H9 (cell line): ENCODE measurements at regions not wholly inside any gene's neighbourhood (a gene's known extent, or its start where the extent isn't known, plus 50 kb on each side); places are given as distances from the start of the nearest gene placed in this dataset.
A peak's percentile ranks its signal among the peaks of the same experiment; 100 is the strongest.

Experiments used
- DNase-seq: peaks from one replicate; pipeline ENCODE4 v3.0.0-alpha.2; 2017
- H2AFZ ChIP-seq: one replicate; pipeline ENCODE4 v1.6.1; 2013; ENCODE audit warnings: mild to moderate bottlenecking, low read length, control low read depth, moderate library complexity
- H2AK5ac ChIP-seq: 2 replicates; pipeline ENCODE4 v1.6.1; 2013; ENCODE audit warnings: low read length, control low read depth, mixed read lengths; ENCODE audit not compliant: insufficient read length
- H2BK120ac ChIP-seq: one replicate; pipeline ENCODE4 v1.6.1; 2013; ENCODE audit warnings: low read depth, mild to moderate bottlenecking, low read length, control low read depth, inconsistent platforms; ENCODE audit not compliant: poor library complexity, severe bottlenecking
- H2BK12ac ChIP-seq: 2 replicates; pipeline ENCODE4 v1.6.1; 2013; ENCODE audit warnings: low read length, control low read depth, mixed read lengths, low read depth; ENCODE audit not compliant: insufficient read length
- H2BK15ac ChIP-seq: 2 replicates; pipeline ENCODE4 v1.6.1; 2013; ENCODE audit warnings: low read depth, low read length, control low read depth
- H2BK20ac ChIP-seq: one replicate; pipeline ENCODE4 v1.6.1; 2013; ENCODE audit warnings: low read depth, mild to moderate bottlenecking, low read length, control low read depth, inconsistent platforms; ENCODE audit not compliant: poor library complexity, severe bottlenecking
- H2BK5ac ChIP-seq: 2 replicates; pipeline ENCODE4 v1.6.1; 2013; ENCODE audit warnings: low read length, control low read depth, mixed read lengths; ENCODE audit not compliant: insufficient read length
- H3K14ac ChIP-seq: 2 replicates; pipeline ENCODE4 v1.6.1; 2013; ENCODE audit warnings: low read length, control low read depth; ENCODE audit not compliant: insufficient read depth
- H3K18ac ChIP-seq: 2 replicates; pipeline ENCODE4 v1.6.1; 2013; ENCODE audit warnings: low read depth, mild to moderate bottlenecking, mixed read lengths, low read length, control low read depth; ENCODE audit not compliant: insufficient read length
- H3K23ac ChIP-seq: 2 replicates; pipeline ENCODE4 v1.6.1; 2013; ENCODE audit warnings: low read length, control low read depth, mixed read lengths, low read depth; ENCODE audit not compliant: insufficient read length
- H3K23me2 ChIP-seq: 2 replicates; pipeline ENCODE4 v1.6.1; 2013; ENCODE audit warnings: low read depth, mild to moderate bottlenecking, mixed read lengths, low read length, control low read depth; ENCODE audit not compliant: insufficient read length, poor library complexity, severe bottlenecking
- H3K27ac ChIP-seq: 2 replicates; pipeline ENCODE4 v1.5.1; 2013; ENCODE audit warnings: low read length, control low read depth, mixed read lengths, low read depth; ENCODE audit not compliant: insufficient read length
- H3K27me3 ChIP-seq: 2 replicates; pipeline ENCODE4 v1.6.1; 2013; ENCODE audit warnings: low read length, control low read depth, inconsistent platforms; ENCODE audit not compliant: insufficient read depth
- H3K4ac ChIP-seq: 2 replicates; pipeline ENCODE4 v1.6.1; 2013; ENCODE audit warnings: low read depth, mild to moderate bottlenecking, control low read depth, inconsistent platforms, low read length, moderate library complexity
- H3K4me1 ChIP-seq: 2 replicates; pipeline ENCODE4 v1.6.1; 2013; ENCODE audit warnings: low read length, control low read depth, inconsistent platforms; ENCODE audit not compliant: insufficient read depth
- H3K4me2 ChIP-seq: 2 replicates; pipeline ENCODE4 v1.6.1; 2013; ENCODE audit warnings: low read length, control low read depth, mixed read lengths; ENCODE audit not compliant: insufficient read length, insufficient read depth
- H3K56ac ChIP-seq: 2 replicates; pipeline ENCODE4 v1.6.1; 2013; ENCODE audit warnings: low read depth, mild to moderate bottlenecking, mixed read lengths, low read length, control low read depth; ENCODE audit not compliant: insufficient read length
- H3K79me1 ChIP-seq: 2 replicates; pipeline ENCODE4 v1.6.1; 2013; ENCODE audit warnings: low read depth, mild to moderate bottlenecking, moderate library complexity, low read length, control low read depth, inconsistent platforms; ENCODE audit not compliant: insufficient read depth, poor library complexity, severe bottlenecking
- H3K79me2 ChIP-seq: 2 replicates; pipeline ENCODE4 v1.6.1; 2013; ENCODE audit warnings: low read length, control low read depth, inconsistent platforms; ENCODE audit not compliant: insufficient read depth
- H3K9ac ChIP-seq: 2 replicates; pipeline ENCODE4 v1.6.1; 2013; ENCODE audit warnings: low read length, control low read depth, mixed read lengths; ENCODE audit not compliant: insufficient read length; ENCODE audit errors: extremely low read depth
- H3K9me3 ChIP-seq: one replicate; pipeline ENCODE4 v1.6.1; 2013; ENCODE audit warnings: low read depth, low read length, inconsistent platforms; ENCODE audit not compliant: control insufficient read depth
- H3T11ph ChIP-seq: one replicate; pipeline ENCODE4 v1.6.1; 2013; ENCODE audit warnings: mild to moderate bottlenecking, low read length, control low read depth, inconsistent platforms
- H4K20me1 ChIP-seq: one replicate; pipeline ENCODE4 v1.6.1; 2013; ENCODE audit not compliant: control insufficient read depth, insufficient read length, insufficient read depth
- H4K5ac ChIP-seq: 2 replicates; pipeline ENCODE4 v1.6.1; 2013; ENCODE audit warnings: low read depth, mild to moderate bottlenecking, mixed read lengths, low read length, control low read depth; ENCODE audit not compliant: insufficient read length
- H4K8ac ChIP-seq: replicated peaks from 2 replicates; pipeline ENCODE4 v1.6.1; 2013; ENCODE audit warnings: low read length, control low read depth, mixed read lengths, low read depth; ENCODE audit not compliant: insufficient read length
- H4K91ac ChIP-seq: 2 replicates; pipeline ENCODE4 v1.6.1; 2013; ENCODE audit warnings: low read depth, mild to moderate bottlenecking, moderate library complexity, mixed read lengths, low read length, control low read depth; ENCODE audit not compliant: insufficient read length
- H3K27ac Mint-ChIP-seq, 3 experiments: 2 replicates in 2 of 3; 3 replicates in 1 of 3; pipeline ENCODE4 v1.8.0; 2020 to 2021; ENCODE audit warnings: mixed read lengths in 3 of 3, mild to moderate bottlenecking in 1 of 3, moderate library complexity in 1 of 3
- H3K27me3 Mint-ChIP-seq: 2 replicates; pipeline ENCODE4 v1.8.0; 2021; ENCODE audit warnings: low read depth, mild to moderate bottlenecking, moderate library complexity, mixed read lengths
- H3K36me3 Mint-ChIP-seq, 3 experiments: 2 replicates in 2 of 3; 3 replicates in 1 of 3; pipeline ENCODE4 v1.8.0; 2020 to 2021; ENCODE audit warnings: low read depth in 3 of 3, mixed read lengths in 3 of 3; ENCODE audit not compliant: insufficient read depth in 1 of 3
- H3K4me1 Mint-ChIP-seq, 2 experiments: 2 replicates each; pipeline ENCODE4 v1.8.0; 2020; ENCODE audit warnings: mixed read lengths in 2 of 2
- H3K4me3 Mint-ChIP-seq, 2 experiments: 2 replicates in 1 of 2; 3 replicates in 1 of 2; pipeline ENCODE4 v1.8.0; 2020 to 2021; ENCODE audit warnings: mild to moderate bottlenecking in 2 of 2, mixed read lengths in 2 of 2, moderate library complexity in 1 of 2
- H3K9me3 Mint-ChIP-seq, 2 experiments: 2 replicates in 1 of 2; 3 replicates in 1 of 2; pipeline ENCODE4 v1.8.0; 2020; ENCODE audit warnings: mild to moderate bottlenecking in 2 of 2, mixed read lengths in 2 of 2, moderate library complexity in 1 of 2
- WGBS: extraction: QIAGEN DNeasy Blood & Tissue Kit; methylation state at CpG from one replicate; pipeline ENCODE4 v1.1.7; 2013; ENCODE audit warnings: missing lambda C conversion rate, low lambda C conversion rate, mixed read lengths; ENCODE audit not compliant: insufficient read length; ENCODE audit errors: extremely low coverage; 5-methylcytosine and 5-hydroxymethylcytosine counted together
- TF ChIP-seq, protein P1 (sequence below): fragments of 200-600 bp; sonication (generic); conservative IDR thresholded peaks from 3 replicates; pipeline ENCODE4 v1.8.0; 2021; ENCODE audit warnings: antibody characterized with exemption, mild to moderate bottlenecking

DNA sequence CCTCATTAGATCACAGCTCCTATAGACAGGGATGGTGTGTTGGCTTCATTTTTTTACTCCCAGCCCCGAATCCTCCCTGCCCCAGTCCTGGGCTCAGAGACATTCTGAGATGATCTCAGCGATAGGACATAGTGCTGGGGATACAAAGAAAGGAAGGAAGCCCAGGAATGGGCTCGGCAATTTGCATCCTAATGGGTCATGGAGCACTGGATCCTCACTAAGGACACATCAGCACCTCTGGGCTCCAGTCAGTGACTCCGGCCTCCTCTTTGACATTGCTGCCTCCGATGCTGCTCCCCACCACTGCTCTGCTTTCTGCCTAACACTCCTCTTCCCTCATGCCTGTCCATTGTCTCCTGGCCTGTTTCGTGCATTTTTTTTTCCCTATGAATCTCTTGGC, 489.1 kb downstream of the STK39 start:
- Histone ChIP-seq H2AK5ac (no peak overlapping the region), H2BK15ac (no peak overlapping the region), H3K9me3 (no peaks in the 10 kb centered on the region), H3K79me1 (no peaks in the 10 kb centered on the region), H2BK20ac (no peak overlapping the region), H3K23ac (no peak overlapping the region), H3K4ac (no peak overlapping the region), H3K18ac (peak overlapping the region; percentile 42), H4K91ac (no peak overlapping the region), H3K23me2 (no peaks in the 10 kb centered on the region), H4K20me1 (no peaks in the 10 kb centered on the region), H2BK12ac (no peak overlapping the region), H3K27ac (no peak overlapping the region), H3K56ac (no peak overlapping the region), H2AFZ (no peak overlapping the region), H3K4me1 (peaks cover 30% of the 10 kb centered on the region), H4K5ac (no peak overlapping the region), H3T11ph (no peak overlapping the region), H3K27me3 (no peaks in the 10 kb centered on the region), H3K79me2 (no peaks in the 10 kb centered on the region), H3K9ac (no peak overlapping the region), H2BK120ac (no peak overlapping the region), H2BK5ac (peak overlapping the region; percentile 2), H4K8ac (no peak overlapping the region), H3K14ac (peak overlapping the region; percentile 73; the same call in 1 of the 2 replicates), H3K4me2 (no peak overlapping the region)
- Mint-ChIP-seq H3K27ac (peak overlapping the region; percentile 69 to 92 (median 83); a peak in 6 of 7 replicates), H3K4me3 (no peak overlapping the region; a peak in 1 of 5 replicates), H3K9me3 (no peaks in the 10 kb centered on the region), H3K27me3 (no peaks in the 10 kb centered on the region), H3K4me1 (peaks cover 69 to 70% of the 10 kb centered on the region in 2 experiments), H3K36me3 (no peaks in the 10 kb centered on the region; a peak in 1 of 7 replicates)
- no CpG with 5 or more reads among the region's 6 CpGs for WGBS
- DNase-seq: peak; percentile 54
- TF ChIP-seq, protein P1, sequence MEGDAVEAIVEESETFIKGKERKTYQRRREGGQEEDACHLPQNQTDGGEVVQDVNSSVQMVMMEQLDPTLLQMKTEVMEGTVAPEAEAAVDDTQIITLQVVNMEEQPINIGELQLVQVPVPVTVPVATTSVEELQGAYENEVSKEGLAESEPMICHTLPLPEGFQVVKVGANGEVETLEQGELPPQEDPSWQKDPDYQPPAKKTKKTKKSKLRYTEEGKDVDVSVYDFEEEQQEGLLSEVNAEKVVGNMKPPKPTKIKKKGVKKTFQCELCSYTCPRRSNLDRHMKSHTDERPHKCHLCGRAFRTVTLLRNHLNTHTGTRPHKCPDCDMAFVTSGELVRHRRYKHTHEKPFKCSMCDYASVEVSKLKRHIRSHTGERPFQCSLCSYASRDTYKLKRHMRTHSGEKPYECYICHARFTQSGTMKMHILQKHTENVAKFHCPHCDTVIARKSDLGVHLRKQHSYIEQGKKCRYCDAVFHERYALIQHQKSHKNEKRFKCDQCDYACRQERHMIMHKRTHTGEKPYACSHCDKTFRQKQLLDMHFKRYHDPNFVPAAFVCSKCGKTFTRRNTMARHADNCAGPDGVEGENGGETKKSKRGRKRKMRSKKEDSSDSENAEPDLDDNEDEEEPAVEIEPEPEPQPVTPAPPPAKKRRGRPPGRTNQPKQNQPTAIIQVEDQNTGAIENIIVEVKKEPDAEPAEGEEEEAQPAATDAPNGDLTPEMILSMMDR: no peak
